MM.1S (cell line): ENCODE measurements at regions not wholly inside any gene's neighbourhood (a gene's known extent, or its start where the extent isn't known, plus 50 kb on each side); places are given as distances from the start of the nearest gene placed in this dataset.

ENCODE experiments used
- CTCF ChIP-seq: fragments of 300-600 bp; sonication (generic); IDR thresholded peaks from 2 replicates; pipeline ENCODE4 v1.5.1; 2016; ENCODE audit warnings: antibody characterized with exemption, low read length, mixed read lengths
- EZH2phosphoT487 ChIP-seq: fragments of 300-600 bp; sonication (generic); IDR thresholded peaks from 2 replicates; pipeline ENCODE4 v1.6.1; 2018; ENCODE audit warnings: antibody characterized with exemption, low read length

GRCh38 chr11:92662601-92663360, 306.7 kb upstream of the MTNR1B start:
- TF ChIP-seq CTCF: no peak
- TF ChIP-seq EZH2phosphoT487: no peak
